Activated T-helper 17 cell treated with anti-CD3 and anti-CD28 coated beads, Interleukin-2, amount 50 U/mL, for 72 hours (primary cell): ENCODE measurements at regions not wholly inside any gene's neighbourhood (a gene's known extent, or its start where the extent isn't known, plus 50 kb on each side); places are given as distances from the start of the nearest gene placed in this dataset.
A peak's percentile ranks its signal among the peaks of the same experiment; 100 is the strongest.

Source experiments
- ATAC-seq: fragments of 150-1000 bp; cut with Tn5 transposase; replicated peaks from 2 replicates; pipeline ENCODE4 v1.10.0; 2021; ENCODE audit warnings: mild to moderate bottlenecking, moderate library complexity
- H3K27ac Mint-ChIP-seq: one replicate; pipeline ENCODE4 v1.8.0; 2022; ENCODE audit warnings: mixed read lengths
- H3K27me3 Mint-ChIP-seq: one replicate; pipeline ENCODE4 v1.8.0; 2022; ENCODE audit warnings: mixed read lengths
- H3K36me3 Mint-ChIP-seq: one replicate; pipeline ENCODE4 v1.8.0; 2022; ENCODE audit warnings: low read depth, mild to moderate bottlenecking, mixed read lengths
- H3K4me1 Mint-ChIP-seq: one replicate; pipeline ENCODE4 v1.8.0; 2022; ENCODE audit warnings: mixed read lengths
- H3K4me3 Mint-ChIP-seq: one replicate; pipeline ENCODE4 v1.8.0; 2022; ENCODE audit warnings: mild to moderate bottlenecking, mixed read lengths
- H3K9me3 Mint-ChIP-seq: one replicate; pipeline ENCODE4 v1.8.0; 2022; ENCODE audit warnings: mixed read lengths

DNA sequence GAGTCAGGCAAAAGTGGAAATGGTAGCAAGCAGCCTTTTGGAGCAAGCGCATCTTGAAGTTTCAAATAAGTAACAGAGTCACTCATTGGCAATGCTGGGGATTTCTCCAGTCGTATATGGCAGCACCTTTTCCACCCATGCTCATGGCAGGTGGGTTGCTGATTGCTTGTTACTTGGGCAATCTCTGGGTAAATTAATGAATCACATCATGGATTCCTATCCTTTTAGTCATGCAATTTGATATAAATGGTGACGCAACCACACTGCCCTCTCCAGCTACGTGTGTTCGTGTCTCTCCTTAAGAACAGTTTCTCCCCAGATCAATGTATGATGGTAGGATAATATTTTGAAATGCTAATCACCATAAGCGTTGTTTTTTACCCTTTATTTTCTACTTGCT is 339.9 kb upstream of the KCNH8 start:
- no peaks in the 10 kb centered on the region for H3K9me3 Mint-ChIP-seq
- no peak overlapping the region for H3K4me3 Mint-ChIP-seq
- no peak for ATAC-seq
- H3K36me3 Mint-ChIP-seq, result no peaks in the 10 kb centered on the region
- H3K4me1 Mint-ChIP-seq, result peaks cover 5% of the 10 kb centered on the region
- H3K27me3 Mint-ChIP-seq, result peaks cover 9% of the 10 kb centered on the region
- H3K27ac Mint-ChIP-seq, result no peak overlapping the region

DNA sequence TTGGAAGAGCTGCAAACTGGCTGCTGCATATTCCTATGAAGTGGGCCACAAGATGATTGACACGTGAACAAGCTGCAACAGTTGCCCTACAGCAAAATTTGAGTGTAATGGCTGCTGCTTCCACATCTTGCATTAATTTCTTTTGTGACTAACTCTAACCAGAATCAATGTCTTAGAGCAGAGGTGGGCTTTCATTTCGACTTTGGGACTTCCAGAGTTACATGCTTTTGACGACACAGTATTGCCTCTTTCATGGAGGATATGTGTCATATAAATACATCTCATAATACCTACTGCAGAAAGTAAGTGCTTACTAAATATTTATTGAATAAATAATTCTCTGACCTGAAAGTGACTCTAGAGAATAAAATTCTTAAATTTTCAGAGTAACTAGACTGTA is 340.7 kb upstream of the KCNH8 start:
- no peak overlapping the region for H3K27ac Mint-ChIP-seq
- H3K27me3 Mint-ChIP-seq, result peaks cover 9% of the 10 kb centered on the region
- H3K4me1 Mint-ChIP-seq, result peaks cover 5% of the 10 kb centered on the region
- H3K9me3 Mint-ChIP-seq, result no peaks in the 10 kb centered on the region
- no peak overlapping the region for H3K4me3 Mint-ChIP-seq
- H3K36me3 Mint-ChIP-seq, result no peaks in the 10 kb centered on the region
- no peak for ATAC-seq

- Mint-ChIP-seq H3K27ac (no peak overlapping the region), H3K27me3 (peaks cover 9% of the 10 kb centered on the region), H3K9me3 (no peaks in the 10 kb centered on the region), H3K4me3 (no peak overlapping the region), H3K36me3 (no peaks in the 10 kb centered on the region), H3K4me1 (peaks cover 5% of the 10 kb centered on the region)
- no peak for ATAC-seq
Observed at GRCh38 chr3:18806633-18807032, 341.7 kb upstream of the KCNH8 start.

DNA sequence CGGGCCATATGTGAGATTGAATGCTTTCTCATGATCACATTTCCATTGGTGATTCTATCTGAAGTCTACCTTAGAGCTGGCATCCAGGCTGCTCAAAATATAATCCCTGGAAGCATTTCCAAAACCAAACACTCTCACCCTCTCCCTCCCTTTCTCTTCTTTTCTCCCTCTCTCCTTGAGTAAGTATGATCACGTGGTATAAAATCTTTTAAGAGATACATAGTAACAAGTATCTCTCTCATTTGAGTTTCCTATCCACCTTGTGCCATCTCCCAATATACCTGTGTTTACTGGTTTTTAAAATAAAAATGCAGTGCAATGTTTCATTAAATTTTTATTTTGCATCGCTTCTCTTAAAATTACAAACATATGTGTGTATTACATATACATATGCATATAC is 350.9 kb upstream of the KCNH8 start:
- no peak for ATAC-seq
- H3K9me3 Mint-ChIP-seq, result no peaks in the 10 kb centered on the region
- no peaks in the 10 kb centered on the region for H3K4me1 Mint-ChIP-seq
- no peaks in the 10 kb centered on the region for H3K27me3 Mint-ChIP-seq
- H3K36me3 Mint-ChIP-seq, result no peaks in the 10 kb centered on the region
- H3K27ac Mint-ChIP-seq, result no peak overlapping the region
- H3K4me3 Mint-ChIP-seq, result no peak overlapping the region

GRCh38 chr3:18795078-18795477 is 353.2 kb upstream of the KCNH8 start:
- Mint-ChIP-seq H3K27ac (no peak overlapping the region), H3K4me3 (no peak overlapping the region), H3K27me3 (no peaks in the 10 kb centered on the region), H3K4me1 (no peaks in the 10 kb centered on the region), H3K36me3 (no peaks in the 10 kb centered on the region), H3K9me3 (no peaks in the 10 kb centered on the region)
- no peak for ATAC-seq

DNA sequence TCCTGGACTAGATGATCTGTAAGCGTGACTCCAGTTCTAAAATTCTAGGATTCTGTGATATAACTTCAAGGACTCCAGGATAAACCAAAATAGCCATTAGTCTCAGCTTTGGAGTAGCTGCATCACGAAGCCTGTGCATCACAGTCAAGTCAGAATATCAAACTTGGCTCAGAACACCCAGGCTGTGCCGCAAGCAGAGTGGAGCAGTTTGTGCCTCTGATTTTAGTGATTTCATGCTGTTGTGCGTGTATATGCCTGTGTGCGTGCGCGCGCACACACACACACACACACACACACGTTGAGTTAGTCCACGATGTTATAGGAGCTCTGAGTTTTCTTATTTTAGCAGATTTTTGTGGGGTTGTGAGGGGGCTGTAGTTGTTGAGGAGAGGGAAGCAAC is 356.6 kb upstream of the KCNH8 start:
- H3K4me1 Mint-ChIP-seq, result no peaks in the 10 kb centered on the region
- H3K36me3 Mint-ChIP-seq, result no peaks in the 10 kb centered on the region
- H3K4me3 Mint-ChIP-seq, result peak overlapping the region; percentile 16
- ATAC-seq, result no peak
- H3K27me3 Mint-ChIP-seq, result no peaks in the 10 kb centered on the region
- H3K27ac Mint-ChIP-seq, result no peak overlapping the region
- no peaks in the 10 kb centered on the region for H3K9me3 Mint-ChIP-seq

- H3K27ac Mint-ChIP-seq, result no peak overlapping the region
- H3K36me3 Mint-ChIP-seq, result no peaks in the 10 kb centered on the region
- no peaks in the 10 kb centered on the region for H3K9me3 Mint-ChIP-seq
- no peaks in the 10 kb centered on the region for H3K27me3 Mint-ChIP-seq
- H3K4me1 Mint-ChIP-seq, result no peaks in the 10 kb centered on the region
- peak overlapping the region; percentile 16 for H3K4me3 Mint-ChIP-seq
- ATAC-seq, result no peak
Observed at GRCh38 chr3:18791182-18791581, 357.1 kb upstream of the KCNH8 start.

- ATAC-seq, result peak; percentile 16
- H3K27ac Mint-ChIP-seq, result no peak overlapping the region
- H3K4me3 Mint-ChIP-seq, result no peak overlapping the region
- H3K9me3 Mint-ChIP-seq, result no peaks in the 10 kb centered on the region
- H3K4me1 Mint-ChIP-seq, result no peaks in the 10 kb centered on the region
- H3K27me3 Mint-ChIP-seq, result no peaks in the 10 kb centered on the region
- no peaks in the 10 kb centered on the region for H3K36me3 Mint-ChIP-seq
Observed at GRCh38 chr3:18790384-18790783, 357.9 kb upstream of the KCNH8 start.

- peak; percentile 31 for ATAC-seq
- Mint-ChIP-seq H3K36me3 (no peaks in the 10 kb centered on the region), H3K27me3 (no peaks in the 10 kb centered on the region), H3K9me3 (no peaks in the 10 kb centered on the region), H3K4me1 (no peaks in the 10 kb centered on the region), H3K4me3 (no peak overlapping the region), H3K27ac (no peak overlapping the region)
Observed at GRCh38 chr3:18789734-18790133, 358.6 kb upstream of the KCNH8 start.

DNA sequence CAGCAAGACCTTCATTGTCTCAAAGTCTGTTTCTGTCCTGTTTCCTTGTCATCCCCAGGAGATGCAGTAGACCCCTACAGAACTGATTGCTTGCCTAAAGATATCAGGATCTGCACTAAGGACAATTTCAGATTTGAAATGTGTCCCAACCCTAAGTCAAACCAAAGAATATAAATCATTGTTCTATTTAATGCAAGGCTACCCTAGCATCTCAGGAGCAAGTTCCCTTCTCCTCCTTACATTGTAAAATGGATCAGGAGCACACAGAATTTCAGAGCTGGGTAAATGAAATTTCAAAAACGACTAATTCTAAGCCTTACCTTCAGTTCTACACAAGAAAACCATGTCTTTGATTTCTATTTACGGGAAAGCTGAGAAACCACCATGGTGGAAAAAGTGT is 360.9 kb upstream of the KCNH8 start:
- peak; percentile 31 for ATAC-seq
- no peaks in the 10 kb centered on the region for H3K9me3 Mint-ChIP-seq
- no peaks in the 10 kb centered on the region for H3K27me3 Mint-ChIP-seq
- no peak overlapping the region for H3K27ac Mint-ChIP-seq
- H3K36me3 Mint-ChIP-seq, result no peaks in the 10 kb centered on the region
- no peak overlapping the region for H3K4me3 Mint-ChIP-seq
- no peaks in the 10 kb centered on the region for H3K4me1 Mint-ChIP-seq

DNA sequence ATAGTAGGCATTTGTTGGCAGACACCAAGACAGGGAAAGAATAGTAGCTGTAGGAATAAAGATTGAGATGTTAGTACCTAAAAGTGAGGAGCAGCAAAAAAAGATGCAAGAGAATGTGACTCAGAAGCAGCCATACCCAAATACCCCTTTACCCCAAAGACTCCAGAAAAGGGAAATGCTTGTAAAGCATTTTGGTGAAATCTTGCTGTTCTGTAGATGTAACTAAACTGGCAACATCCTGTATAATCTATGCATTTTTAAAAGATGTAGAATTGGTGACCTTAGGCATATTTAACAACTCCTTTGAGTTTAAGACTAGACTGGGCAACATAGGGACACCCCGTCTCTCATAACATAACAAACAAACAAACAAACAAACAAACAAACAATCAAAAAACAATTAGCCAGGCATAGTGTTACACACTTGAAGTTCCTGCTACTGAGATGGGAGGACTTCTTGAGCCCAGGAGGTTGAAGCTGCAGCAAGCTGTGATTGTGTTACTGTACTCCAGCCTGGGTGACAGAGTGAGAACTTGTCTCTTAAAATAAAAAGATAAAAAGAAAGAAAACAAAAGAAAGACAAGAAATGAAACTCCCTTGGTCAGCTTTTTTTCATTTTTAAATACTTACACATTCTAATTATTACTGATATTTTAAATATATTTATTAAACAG is 361.5 kb upstream of the KCNH8 start:
- Mint-ChIP-seq H3K27me3 (no peaks in the 10 kb centered on the region), H3K27ac (no peak overlapping the region), H3K4me3 (no peak overlapping the region), H3K36me3 (no peaks in the 10 kb centered on the region), H3K4me1 (no peaks in the 10 kb centered on the region), H3K9me3 (no peaks in the 10 kb centered on the region)
- ATAC-seq, result peak; percentile 15

- ATAC-seq, result no peak
- H3K4me1 Mint-ChIP-seq, result peaks cover 6% of the 10 kb centered on the region
- no peaks in the 10 kb centered on the region for H3K27me3 Mint-ChIP-seq
- no peak overlapping the region for H3K27ac Mint-ChIP-seq
- H3K36me3 Mint-ChIP-seq, result no peaks in the 10 kb centered on the region
- H3K9me3 Mint-ChIP-seq, result no peaks in the 10 kb centered on the region
- H3K4me3 Mint-ChIP-seq, result no peak overlapping the region
Observed at GRCh38 chr3:18782191-18782590, 357.1 kb upstream of the SATB1 start.

DNA sequence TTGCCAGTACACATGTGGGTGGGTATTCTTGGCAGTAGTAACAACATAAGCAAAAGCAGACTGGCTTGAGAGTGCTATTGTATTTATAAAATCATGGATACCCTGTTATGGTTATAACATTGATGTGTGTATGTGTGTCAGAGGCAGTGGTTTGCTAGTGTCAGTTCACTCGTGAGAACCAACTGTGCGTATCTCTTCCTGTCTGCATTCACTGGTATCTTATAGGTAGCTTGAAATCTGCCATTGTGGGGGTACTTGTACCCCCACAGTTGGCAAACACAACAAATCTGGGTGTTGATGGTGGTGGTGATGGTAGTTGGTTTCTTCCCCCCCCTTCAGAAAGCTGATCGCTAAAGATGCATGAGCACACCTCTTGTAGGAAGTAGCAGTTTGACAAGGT is 355.8 kb upstream of the SATB1 start:
- no peaks in the 10 kb centered on the region for H3K36me3 Mint-ChIP-seq
- H3K4me1 Mint-ChIP-seq, result peaks cover 6% of the 10 kb centered on the region
- no peak for ATAC-seq
- H3K9me3 Mint-ChIP-seq, result no peaks in the 10 kb centered on the region
- no peaks in the 10 kb centered on the region for H3K27me3 Mint-ChIP-seq
- H3K4me3 Mint-ChIP-seq, result no peak overlapping the region
- H3K27ac Mint-ChIP-seq, result no peak overlapping the region

DNA sequence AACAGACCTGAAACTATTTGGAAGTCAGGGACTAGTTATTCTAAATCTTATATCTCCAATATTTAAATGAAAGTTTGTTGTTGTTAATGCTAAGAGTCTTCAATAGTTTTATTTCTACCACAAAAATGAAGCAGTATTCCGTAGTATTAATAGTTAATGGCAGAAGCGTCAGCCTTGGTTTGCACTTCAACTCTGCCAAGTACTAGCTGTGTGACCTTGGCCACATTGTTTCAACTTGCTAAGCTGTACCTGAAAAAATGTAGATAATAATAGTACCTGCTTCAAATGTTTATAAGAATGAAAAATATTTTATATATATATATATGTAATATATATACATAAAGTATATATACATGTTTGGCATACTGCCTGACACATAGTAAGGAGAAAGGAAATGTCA is 354.6 kb upstream of the SATB1 start:
- ATAC-seq, result no peak
- Mint-ChIP-seq H3K4me3 (no peak overlapping the region), H3K4me1 (peaks cover 6% of the 10 kb centered on the region), H3K36me3 (no peaks in the 10 kb centered on the region), H3K27ac (no peak overlapping the region), H3K9me3 (no peaks in the 10 kb centered on the region), H3K27me3 (no peaks in the 10 kb centered on the region)

DNA sequence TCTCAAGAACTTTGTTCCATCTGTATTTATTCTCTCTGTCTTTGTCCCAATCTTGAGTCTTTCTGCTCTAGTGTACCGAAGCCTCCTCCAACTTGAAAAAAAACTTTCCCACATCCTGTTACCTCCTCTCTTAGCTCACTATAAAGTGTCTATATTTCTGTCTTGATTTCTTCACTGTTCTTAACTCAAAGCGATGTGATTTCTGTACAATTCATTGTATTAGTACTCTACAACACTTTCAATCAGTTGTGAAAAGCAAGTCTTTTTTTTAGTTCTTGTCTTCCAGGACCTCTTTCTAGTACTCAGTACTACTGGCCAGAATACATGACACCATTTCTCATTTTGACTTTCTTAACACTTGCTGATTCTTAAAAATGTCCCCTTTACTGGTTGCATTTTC is 353.5 kb upstream of the SATB1 start:
- H3K27ac Mint-ChIP-seq, result peak overlapping the region; percentile 1
- H3K36me3 Mint-ChIP-seq, result no peaks in the 10 kb centered on the region
- H3K27me3 Mint-ChIP-seq, result no peaks in the 10 kb centered on the region
- peaks cover 6% of the 10 kb centered on the region for H3K4me1 Mint-ChIP-seq
- H3K9me3 Mint-ChIP-seq, result no peaks in the 10 kb centered on the region
- H3K4me3 Mint-ChIP-seq, result peak overlapping the region; percentile 9
- ATAC-seq, result peak; percentile 59

GRCh38 chr3:18778094-18778493 is 353.0 kb upstream of the SATB1 start:
- no peaks in the 10 kb centered on the region for H3K27me3 Mint-ChIP-seq
- no peak for ATAC-seq
- no peaks in the 10 kb centered on the region for H3K36me3 Mint-ChIP-seq
- H3K4me1 Mint-ChIP-seq, result peaks cover 6% of the 10 kb centered on the region
- no peaks in the 10 kb centered on the region for H3K9me3 Mint-ChIP-seq
- H3K4me3 Mint-ChIP-seq, result no peak overlapping the region
- no peak overlapping the region for H3K27ac Mint-ChIP-seq
